OCI-LY7 (cell line): ENCODE measurements at regions not wholly inside any gene's neighbourhood (a gene's known extent, or its start where the extent isn't known, plus 50 kb on each side); places are given as distances from the start of the nearest gene placed in this dataset.

ENCODE experiments used
- BruUV-seq: library from RNA; stranded (reverse); fragments of 400-500 nt; replicated peaks from 2 replicates; lab custom pipeline; 2021; lab: Mats Ljungman, UMichigan
- CTCF ChIA-PET: fragments of 300-600 bp; sonication (Branson Sonifier 250); formaldehyde crosslinking; loops from one replicate; lab custom pipeline; 2022; ENCODE audit warnings: antibody characterized with exemption; ENCODE audit not compliant: unreplicated experiment; lab: Charles Lee
- POLR2A ChIA-PET: fragments of 300-600 bp; sonication (Branson Sonifier 250); formaldehyde crosslinking; loops from one replicate; lab custom pipeline; 2022; ENCODE audit warnings: antibody characterized with exemption; lab: Charles Lee
- DNase-seq: peaks from one replicate; pipeline ENCODE4 v3.0.0-alpha.2; 2015; ENCODE audit warnings: low spot score
- H2AFZ ChIP-seq: fragments of 200-600 bp; sonication (generic), shearing (Covaris generic); 2 replicates; pipeline ENCODE4 v1.6.1; 2014; ENCODE audit warnings: mild to moderate bottlenecking, antibody characterized with exemption, low read length, moderate library complexity
- H3K27ac ChIP-seq: fragments of 200-600 bp; sonication (generic); 2 replicates; pipeline ENCODE4 v1.5.1; 2014; ENCODE audit warnings: mixed run types, low read depth, mild to moderate bottlenecking, moderate library complexity, low read length, inconsistent platforms; ENCODE audit not compliant: poor library complexity, severe bottlenecking
- H3K36me3 ChIP-seq: fragments of 200-600 bp; sonication (generic); 2 replicates; pipeline ENCODE4 v1.6.1; 2014; ENCODE audit warnings: mild to moderate bottlenecking, antibody characterized with exemption, low read length, moderate library complexity, mixed read lengths; ENCODE audit not compliant: insufficient read depth
- H3K4me1 ChIP-seq: fragments of 200-600 bp; sonication (generic); 2 replicates; pipeline ENCODE4 v1.5.1; 2014; ENCODE audit warnings: mild to moderate bottlenecking, low read length; ENCODE audit not compliant: insufficient read depth, poor library complexity, severe bottlenecking
- H3K4me2 ChIP-seq: fragments of 200-600 bp; sonication (generic); 2 replicates; pipeline ENCODE4 v1.6.1; 2014; ENCODE audit warnings: mild to moderate bottlenecking, low read length
- H3K4me3 ChIP-seq: fragments of 200-600 bp; sonication (generic); 2 replicates; pipeline ENCODE4 v1.5.1; 2014; ENCODE audit warnings: mild to moderate bottlenecking, low read depth, low read length; ENCODE audit not compliant: poor library complexity, severe bottlenecking
- H3K79me2 ChIP-seq: fragments of 200-600 bp; sonication (generic); 2 replicates; pipeline ENCODE4 v1.6.1; 2016; ENCODE audit warnings: low read depth, mild to moderate bottlenecking, low read length, moderate library complexity, mixed read lengths; ENCODE audit not compliant: insufficient read depth
- H3K9me2 ChIP-seq: fragments of 200-600 bp; sonication (generic); 2 replicates; pipeline ENCODE4 v1.6.1; 2016; ENCODE audit warnings: mild to moderate bottlenecking, low read length, mixed read lengths; ENCODE audit not compliant: insufficient read depth
- H3K9me3 ChIP-seq: fragments of 200-600 bp; sonication (generic); 2 replicates; pipeline ENCODE4 v1.6.1; 2014; ENCODE audit warnings: mild to moderate bottlenecking, mixed run types, low read length, mixed read lengths
- H4K20me1 ChIP-seq: fragments of 200-600 bp; sonication (generic); 2 replicates; pipeline ENCODE4 v1.6.1; 2014; ENCODE audit warnings: mild to moderate bottlenecking, antibody characterized with exemption, low read length, moderate library complexity, mixed read lengths; ENCODE audit not compliant: insufficient read depth
- CTCF ChIP-seq: fragments of 200-600 bp; sonication (generic); conservative IDR thresholded peaks from 2 replicates; pipeline ENCODE4 v1.5.1; 2014; ENCODE audit warnings: mild to moderate bottlenecking, antibody characterized with exemption, low read length, moderate library complexity, mixed read lengths
- EZH2phosphoT487 ChIP-seq: fragments of 200-600 bp; sonication (generic); IDR thresholded peaks from 2 replicates; pipeline ENCODE4 v1.6.1; 2018; ENCODE audit warnings: low read depth, borderline replicate concordance, mild to moderate bottlenecking, mixed run types, antibody characterized with exemption, low read length, moderate library complexity, mixed read lengths
- intact Hi-C: fragments of 100-400 bp; cut with micrococcal nuclease; formaldehyde crosslinking; loops from one replicate; pipeline ENCODE4 v1.10.0; 2022; ENCODE audit not compliant: unreplicated experiment

- ChIA-PET POLR2A (no interaction called here), CTCF (no interaction called here)
- no peaks in the 10 kb centered on the region for H3K9me2 ChIP-seq
- intact Hi-C loops, result no loop called here
- TF ChIP-seq EZH2phosphoT487, result no peak
- no peak for TF ChIP-seq CTCF
- no peak overlapping the region for H3K27ac ChIP-seq
- no peaks in the 10 kb centered on the region for H3K79me2 ChIP-seq
- BruUV-seq, result no TSS peak
- no peaks in the 10 kb centered on the region for H3K36me3 ChIP-seq
- H3K4me2 ChIP-seq, result no peak overlapping the region
- H4K20me1 ChIP-seq, result no peaks in the 10 kb centered on the region
- no peaks in the 10 kb centered on the region for H3K9me3 ChIP-seq
- H2AFZ ChIP-seq, result no peak overlapping the region
- H3K4me1 ChIP-seq, result no peaks in the 10 kb centered on the region
- no peak for DNase-seq
- no peak overlapping the region for H3K4me3 ChIP-seq
These were observed 50.7 kb upstream of the USP38 start for GRCh38 chr4:143133977-143134376.
